ENCODE measurements at regions not wholly inside any gene's neighbourhood (a gene's known extent, or its start where the extent isn't known, plus 50 kb on each side); places are given as distances from the start of the nearest gene placed in this dataset.

DNA sequence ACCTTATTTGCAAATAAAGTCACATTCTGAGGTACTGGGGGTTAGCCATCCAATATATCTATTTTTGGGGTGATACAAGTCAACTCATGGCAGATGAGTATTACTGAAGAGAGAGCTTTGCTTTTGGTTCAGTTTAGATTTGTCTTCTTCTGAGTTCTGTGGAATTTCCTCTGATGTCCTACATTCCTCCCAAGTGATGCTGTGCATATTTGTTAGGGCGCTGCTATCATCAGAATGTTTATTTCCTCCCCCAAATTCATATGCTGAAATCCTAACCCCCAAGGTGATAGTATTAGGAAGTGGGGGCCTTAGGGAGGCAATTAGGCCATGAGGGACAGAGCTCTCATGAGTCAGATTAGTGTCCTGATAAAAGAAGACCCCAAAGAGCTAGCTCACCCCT, 96.2 kb upstream of the WLS start:
- TF ChIP-seq, protein P1, sequence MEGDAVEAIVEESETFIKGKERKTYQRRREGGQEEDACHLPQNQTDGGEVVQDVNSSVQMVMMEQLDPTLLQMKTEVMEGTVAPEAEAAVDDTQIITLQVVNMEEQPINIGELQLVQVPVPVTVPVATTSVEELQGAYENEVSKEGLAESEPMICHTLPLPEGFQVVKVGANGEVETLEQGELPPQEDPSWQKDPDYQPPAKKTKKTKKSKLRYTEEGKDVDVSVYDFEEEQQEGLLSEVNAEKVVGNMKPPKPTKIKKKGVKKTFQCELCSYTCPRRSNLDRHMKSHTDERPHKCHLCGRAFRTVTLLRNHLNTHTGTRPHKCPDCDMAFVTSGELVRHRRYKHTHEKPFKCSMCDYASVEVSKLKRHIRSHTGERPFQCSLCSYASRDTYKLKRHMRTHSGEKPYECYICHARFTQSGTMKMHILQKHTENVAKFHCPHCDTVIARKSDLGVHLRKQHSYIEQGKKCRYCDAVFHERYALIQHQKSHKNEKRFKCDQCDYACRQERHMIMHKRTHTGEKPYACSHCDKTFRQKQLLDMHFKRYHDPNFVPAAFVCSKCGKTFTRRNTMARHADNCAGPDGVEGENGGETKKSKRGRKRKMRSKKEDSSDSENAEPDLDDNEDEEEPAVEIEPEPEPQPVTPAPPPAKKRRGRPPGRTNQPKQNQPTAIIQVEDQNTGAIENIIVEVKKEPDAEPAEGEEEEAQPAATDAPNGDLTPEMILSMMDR (IDR thresholded peaks at IDR 0.05), result no peak
- no peak for TF ChIP-seq POLR2A (IDR thresholded peaks at IDR 0.05)
